ENCODE measurements at regions not wholly inside any gene's neighbourhood (a gene's known extent, or its start where the extent isn't known, plus 50 kb on each side); places are given as distances from the start of the nearest gene placed in this dataset.

GRCh38 chr1:68745451-68745850 is 248.6 kb upstream of the DEPDC1 start:
- no peaks in the 10 kb centered on the region; the same call in 1 of the 2 replicates for H3K9me3 ChIP-seq
- no peaks in the 10 kb centered on the region for H3K27me3 ChIP-seq (ENCODE audit: insufficient read depth)
- H3K4me1 ChIP-seq (ENCODE audit: control insufficient read depth in 1 of 2, insufficient read depth in 2 of 2, low read depth in 1 of 2, low read length in 1 of 2): peaks cover 0 to 3% of the 10 kb centered on the region in 2 experiments; a peak in 1 of 4 replicates
- H3K4me2 ChIP-seq: no peak overlapping the region
- TF ChIP-seq MXI1 (IDR thresholded peaks at IDR 0.05; ENCODE audit: low read depth, low read length) (no peak), GATA2 (CRISPR knock-in tag; IDR thresholded peaks at IDR 0.05) (no peak), FOXM1 (IDR thresholded peaks at IDR 0.05; ENCODE audit: low read depth) (no peak), EP300 (IDR thresholded peaks at IDR 0.05; ENCODE audit: borderline replicate concordance in 1 of 2, low read depth in 1 of 2, low read length in 1 of 2) (no peak), GABPA (IDR thresholded peaks at IDR 0.05; ENCODE audit: low read depth) (no peak), POLR2AphosphoS5 (IDR thresholded peaks at IDR 0.05; ENCODE audit: low read depth, low read length) (no peak), SMC3 (IDR thresholded peaks at IDR 0.05; ENCODE audit: low read depth, low read length) (no peak), JUND (IDR thresholded peaks at IDR 0.05) (no peak), RFX5 (IDR thresholded peaks at IDR 0.05; ENCODE audit: low read length) (no peak), YY1 (IDR thresholded peaks at IDR 0.05; ENCODE audit: low read depth) (no peak)
- TF ChIP-seq, protein P1, sequence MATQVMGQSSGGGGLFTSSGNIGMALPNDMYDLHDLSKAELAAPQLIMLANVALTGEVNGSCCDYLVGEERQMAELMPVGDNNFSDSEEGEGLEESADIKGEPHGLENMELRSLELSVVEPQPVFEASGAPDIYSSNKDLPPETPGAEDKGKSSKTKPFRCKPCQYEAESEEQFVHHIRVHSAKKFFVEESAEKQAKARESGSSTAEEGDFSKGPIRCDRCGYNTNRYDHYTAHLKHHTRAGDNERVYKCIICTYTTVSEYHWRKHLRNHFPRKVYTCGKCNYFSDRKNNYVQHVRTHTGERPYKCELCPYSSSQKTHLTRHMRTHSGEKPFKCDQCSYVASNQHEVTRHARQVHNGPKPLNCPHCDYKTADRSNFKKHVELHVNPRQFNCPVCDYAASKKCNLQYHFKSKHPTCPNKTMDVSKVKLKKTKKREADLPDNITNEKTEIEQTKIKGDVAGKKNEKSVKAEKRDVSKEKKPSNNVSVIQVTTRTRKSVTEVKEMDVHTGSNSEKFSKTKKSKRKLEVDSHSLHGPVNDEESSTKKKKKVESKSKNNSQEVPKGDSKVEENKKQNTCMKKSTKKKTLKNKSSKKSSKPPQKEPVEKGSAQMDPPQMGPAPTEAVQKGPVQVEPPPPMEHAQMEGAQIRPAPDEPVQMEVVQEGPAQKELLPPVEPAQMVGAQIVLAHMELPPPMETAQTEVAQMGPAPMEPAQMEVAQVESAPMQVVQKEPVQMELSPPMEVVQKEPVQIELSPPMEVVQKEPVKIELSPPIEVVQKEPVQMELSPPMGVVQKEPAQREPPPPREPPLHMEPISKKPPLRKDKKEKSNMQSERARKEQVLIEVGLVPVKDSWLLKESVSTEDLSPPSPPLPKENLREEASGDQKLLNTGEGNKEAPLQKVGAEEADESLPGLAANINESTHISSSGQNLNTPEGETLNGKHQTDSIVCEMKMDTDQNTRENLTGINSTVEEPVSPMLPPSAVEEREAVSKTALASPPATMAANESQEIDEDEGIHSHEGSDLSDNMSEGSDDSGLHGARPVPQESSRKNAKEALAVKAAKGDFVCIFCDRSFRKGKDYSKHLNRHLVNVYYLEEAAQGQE (IDR thresholded peaks at IDR 0.05; ENCODE audit: low read depth, low read length): no peak
- TF ChIP-seq, protein P2, sequence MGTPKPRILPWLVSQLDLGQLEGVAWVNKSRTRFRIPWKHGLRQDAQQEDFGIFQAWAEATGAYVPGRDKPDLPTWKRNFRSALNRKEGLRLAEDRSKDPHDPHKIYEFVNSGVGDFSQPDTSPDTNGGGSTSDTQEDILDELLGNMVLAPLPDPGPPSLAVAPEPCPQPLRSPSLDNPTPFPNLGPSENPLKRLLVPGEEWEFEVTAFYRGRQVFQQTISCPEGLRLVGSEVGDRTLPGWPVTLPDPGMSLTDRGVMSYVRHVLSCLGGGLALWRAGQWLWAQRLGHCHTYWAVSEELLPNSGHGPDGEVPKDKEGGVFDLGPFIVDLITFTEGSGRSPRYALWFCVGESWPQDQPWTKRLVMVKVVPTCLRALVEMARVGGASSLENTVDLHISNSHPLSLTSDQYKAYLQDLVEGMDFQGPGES (IDR thresholded peaks at IDR 0.05; ENCODE audit: low read depth, low read length): no peak
- TF ChIP-seq, protein P3, sequence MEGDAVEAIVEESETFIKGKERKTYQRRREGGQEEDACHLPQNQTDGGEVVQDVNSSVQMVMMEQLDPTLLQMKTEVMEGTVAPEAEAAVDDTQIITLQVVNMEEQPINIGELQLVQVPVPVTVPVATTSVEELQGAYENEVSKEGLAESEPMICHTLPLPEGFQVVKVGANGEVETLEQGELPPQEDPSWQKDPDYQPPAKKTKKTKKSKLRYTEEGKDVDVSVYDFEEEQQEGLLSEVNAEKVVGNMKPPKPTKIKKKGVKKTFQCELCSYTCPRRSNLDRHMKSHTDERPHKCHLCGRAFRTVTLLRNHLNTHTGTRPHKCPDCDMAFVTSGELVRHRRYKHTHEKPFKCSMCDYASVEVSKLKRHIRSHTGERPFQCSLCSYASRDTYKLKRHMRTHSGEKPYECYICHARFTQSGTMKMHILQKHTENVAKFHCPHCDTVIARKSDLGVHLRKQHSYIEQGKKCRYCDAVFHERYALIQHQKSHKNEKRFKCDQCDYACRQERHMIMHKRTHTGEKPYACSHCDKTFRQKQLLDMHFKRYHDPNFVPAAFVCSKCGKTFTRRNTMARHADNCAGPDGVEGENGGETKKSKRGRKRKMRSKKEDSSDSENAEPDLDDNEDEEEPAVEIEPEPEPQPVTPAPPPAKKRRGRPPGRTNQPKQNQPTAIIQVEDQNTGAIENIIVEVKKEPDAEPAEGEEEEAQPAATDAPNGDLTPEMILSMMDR (IDR thresholded peaks at IDR 0.05): no peak
- H3K4me3 ChIP-seq (ENCODE audit: low read depth in 2 of 2, low read length in 1 of 2): no peak overlapping the region
- H2AFZ ChIP-seq (ENCODE audit: low read depth): no peak overlapping the region
- CTCF ChIA-PET: interaction anchor here (0.7 kb wide), 1 partner anchor 14 kb away, joined by 3 read pairs; no protein-coding TSS in a partner anchor
- no peaks in the 10 kb centered on the region for H4K20me1 ChIP-seq (ENCODE audit: insufficient read depth)
- DNase-seq: no peak
- WGBS (ENCODE audit: low lambda C conversion rate): 8% methylated on average over 1 of the region's 1 CpG
- no peaks in the 10 kb centered on the region for H3F3A ChIP-seq (replicated peaks; ENCODE audit: insufficient read depth)
- H3K27ac ChIP-seq (ENCODE audit: low read depth in 2 of 2, low read length in 1 of 2): peak overlapping the region in 1 of 2 experiments; percentile 39; a peak in 1 of 4 replicates
- no peak overlapping the region for H3K9ac ChIP-seq
- no peaks in the 10 kb centered on the region for H3K9me2 ChIP-seq
- no peaks in the 10 kb centered on the region for H3K36me3 ChIP-seq (replicated peaks in 1 of 2; ENCODE audit: control insufficient read depth in 1 of 2, insufficient read depth in 2 of 2, low read length in 1 of 2)
- no peaks in the 10 kb centered on the region for H3K79me2 ChIP-seq (ENCODE audit: insufficient read depth)
- POLR2A ChIA-PET: no interaction called here

All from SK-N-SH (cell line).